ENCODE measurements at regions not wholly inside any gene's neighbourhood (a gene's known extent, or its start where the extent isn't known, plus 50 kb on each side); places are given as distances from the start of the nearest gene placed in this dataset.

GRCh38 chr20:7790189-7790588 lies 150.1 kb downstream of the HAO1 start:
- no peaks in the 10 kb centered on the region for H3K9me1 ChIP-seq (ENCODE audit: control insufficient read depth, extremely low read depth, insufficient read depth, low read length)
- H3K4me1 ChIP-seq (ENCODE audit: control insufficient read depth, extremely low read depth, insufficient read depth, low read length) = no peaks in the 10 kb centered on the region
- H3K4me3 ChIP-seq (ENCODE audit: control insufficient read depth in 2 of 3, extremely low read depth in 1 of 3, insufficient read depth in 2 of 3, low read depth in 1 of 3, low read length in 3 of 3) = no peak overlapping the region
- H3K27ac ChIP-seq (ENCODE audit: control insufficient read depth, insufficient read depth, low read length) = no peak overlapping the region
- no peaks in the 10 kb centered on the region for H4K20me1 ChIP-seq (ENCODE audit: control insufficient read depth, extremely low read depth, insufficient read depth, low read length)
- no peak for TF ChIP-seq EZH2 (IDR thresholded peaks at IDR 0.05; ENCODE audit: low read length)
- no peak for TF ChIP-seq CTCF (optimal IDR thresholded peaks at IDR 0.05 in 1 of 3, IDR thresholded peaks at IDR 0.05 in 1 of 3, conservative IDR thresholded peaks at IDR 0.05 in 1 of 3; ENCODE audit: extremely low read depth in 1 of 3, insufficient read depth in 2 of 3, low read length in 3 of 3)
- H3K9ac ChIP-seq (ENCODE audit: control insufficient read depth, extremely low read depth, insufficient read depth, low read length) = no peak overlapping the region
- peak; percentile 81 for FAIRE-seq
- H3K36me3 ChIP-seq (ENCODE audit: control insufficient read depth in 2 of 2, extremely low read depth in 1 of 2, insufficient read depth in 2 of 2, low read length in 2 of 2) = no peaks in the 10 kb centered on the region
- no peak overlapping the region for H3K4me2 ChIP-seq (ENCODE audit: control insufficient read depth, extremely low read depth, insufficient read depth, low read depth, low read length)
- no peak overlapping the region for H2AFZ ChIP-seq (ENCODE audit: control insufficient read depth, low read length)
- no peaks in the 10 kb centered on the region for H3K9me3 ChIP-seq (ENCODE audit: control insufficient read depth, low read depth, low read length)
- H3K27me3 ChIP-seq (ENCODE audit: control insufficient read depth, extremely low read depth, insufficient read depth, low read length) = no peaks in the 10 kb centered on the region
- no peaks in the 10 kb centered on the region for H3K79me2 ChIP-seq (ENCODE audit: control insufficient read depth, insufficient read depth, low read length)
- dilution Hi-C loops (cut with MboI; ENCODE audit: extremely low pct_ligation_motif_present, low sequenced_read_pairs) = no loop called here
- DNase-seq (ENCODE audit: low read depth, low spot score) = peak; percentile 11

GRCh38 chr20:7792150-7792869 lies 147.9 kb downstream of the HAO1 start:
- dilution Hi-C loops (cut with MboI; ENCODE audit: extremely low pct_ligation_motif_present, low sequenced_read_pairs) = no loop called here
- no peaks in the 10 kb centered on the region for H3K4me1 ChIP-seq (ENCODE audit: control insufficient read depth, extremely low read depth, insufficient read depth, low read length)
- DNase-seq (ENCODE audit: low read depth, low spot score) (no peak), FAIRE-seq (no peak)
- H3K27me3 ChIP-seq (ENCODE audit: control insufficient read depth, extremely low read depth, insufficient read depth, low read length) = no peaks in the 10 kb centered on the region
- H2AFZ ChIP-seq (ENCODE audit: control insufficient read depth, low read length) = no peak overlapping the region
- no peak overlapping the region for H3K4me2 ChIP-seq (ENCODE audit: control insufficient read depth, extremely low read depth, insufficient read depth, low read depth, low read length)
- no peaks in the 10 kb centered on the region for H3K9me3 ChIP-seq (ENCODE audit: control insufficient read depth, low read depth, low read length)
- H3K4me3 ChIP-seq (ENCODE audit: control insufficient read depth in 2 of 3, extremely low read depth in 1 of 3, insufficient read depth in 2 of 3, low read depth in 1 of 3, low read length in 3 of 3) = no peak overlapping the region
- no peak for TF ChIP-seq CTCF (optimal IDR thresholded peaks at IDR 0.05 in 1 of 3, IDR thresholded peaks at IDR 0.05 in 1 of 3, conservative IDR thresholded peaks at IDR 0.05 in 1 of 3; ENCODE audit: extremely low read depth in 1 of 3, insufficient read depth in 2 of 3, low read length in 3 of 3)
- no peak for TF ChIP-seq EZH2 (IDR thresholded peaks at IDR 0.05; ENCODE audit: low read length)
- no peak overlapping the region for H3K27ac ChIP-seq (ENCODE audit: control insufficient read depth, insufficient read depth, low read length)
- H4K20me1 ChIP-seq (ENCODE audit: control insufficient read depth, extremely low read depth, insufficient read depth, low read length) = no peaks in the 10 kb centered on the region
- H3K36me3 ChIP-seq (ENCODE audit: control insufficient read depth in 2 of 2, extremely low read depth in 1 of 2, insufficient read depth in 2 of 2, low read length in 2 of 2) = no peaks in the 10 kb centered on the region
- no peak overlapping the region for H3K9ac ChIP-seq (ENCODE audit: control insufficient read depth, extremely low read depth, insufficient read depth, low read length)
- H3K79me2 ChIP-seq (ENCODE audit: control insufficient read depth, insufficient read depth, low read length) = no peaks in the 10 kb centered on the region
- H3K9me1 ChIP-seq (ENCODE audit: control insufficient read depth, extremely low read depth, insufficient read depth, low read length) = no peaks in the 10 kb centered on the region

Data from keratinocyte (primary cell).